ENCODE measurements at regions not wholly inside any gene's neighbourhood (a gene's known extent, or its start where the extent isn't known, plus 50 kb on each side); places are given as distances from the start of the nearest gene placed in this dataset.

GRCh38 chr1:117681093-117681900 lies 75.4 kb downstream of the TENT5C start (continued):
- TF ChIP-seq ZNF532 (CRISPR knock-in tag; IDR thresholded peaks at IDR 0.05; ENCODE audit: borderline replicate concordance): no peak
- no peak for TF ChIP-seq ZSCAN18 (CRISPR knock-in tag; IDR thresholded peaks at IDR 0.05)
- TF ChIP-seq USF1 (CRISPR knock-in tag; IDR thresholded peaks at IDR 0.05): no peak
- no peak for TF ChIP-seq ZNF423 (CRISPR knock-in tag; IDR thresholded peaks at IDR 0.05)
- no peak for TF ChIP-seq GRHL2 (CRISPR knock-in tag; IDR thresholded peaks at IDR 0.05; ENCODE audit: insufficient replicate concordance, severe bottlenecking)
- TF ChIP-seq NR2C2 (CRISPR knock-in tag; IDR thresholded peaks at IDR 0.05): no peak
- TF ChIP-seq ATF6 (CRISPR knock-in tag; IDR thresholded peaks at IDR 0.05): no peak
- TF ChIP-seq SMAD4 (CRISPR knock-in tag; IDR thresholded peaks at IDR 0.05): no peak
- no peak for TF ChIP-seq ERG (CRISPR knock-in tag; IDR thresholded peaks at IDR 0.05)
- no peak for TF ChIP-seq NFATC4 (CRISPR knock-in tag; IDR thresholded peaks at IDR 0.05)
- TF ChIP-seq TEAD1 (CRISPR knock-in tag; IDR thresholded peaks at IDR 0.05): no peak
- TF ChIP-seq TP53 (CRISPR knock-in tag; IDR thresholded peaks at IDR 0.05): no peak
- TF ChIP-seq ZNF121 (CRISPR knock-in tag; IDR thresholded peaks at IDR 0.05): no peak
- TF ChIP-seq SOX15 (CRISPR knock-in tag; IDR thresholded peaks at IDR 0.05): no peak

- H3K4me1 Mint-ChIP-seq: peaks cover 3% of the 10 kb centered on the region; the same call in 1 of the 2 replicates
- no peaks in the 10 kb centered on the region for H3K36me3 Mint-ChIP-seq
- no peaks in the 10 kb centered on the region for H3K27me3 Mint-ChIP-seq (ENCODE audit: low read depth)
- ChIA-PET CTCF (interaction anchor here (1.0 to 2.9 kb wide), 4 partner anchors 9 to 147 kb away, joined by 3 to 12 read pairs (median 6); no protein-coding TSS in a partner anchor), POLR2A (no interaction called here)
- H3K4me3 Mint-ChIP-seq: no peak overlapping the region
- H3K9me3 Mint-ChIP-seq: no peaks in the 10 kb centered on the region
- DNase-seq (ENCODE audit: low spot score): no peak
- no peak overlapping the region for H3K27ac Mint-ChIP-seq
- ATAC-seq: no peak
- TF ChIP-seq FOXK1 (CRISPR knock-in tag; IDR thresholded peaks at IDR 0.05) (no peak), ELF4 (CRISPR knock-in tag; IDR thresholded peaks at IDR 0.05; ENCODE audit: low read depth) (no peak), ZNF425 (CRISPR knock-in tag; conservative IDR thresholded peaks at IDR 0.05) (no peak), ZNF416 (CRISPR knock-in tag; IDR thresholded peaks at IDR 0.05) (no peak), NFATC4 (CRISPR knock-in tag; IDR thresholded peaks at IDR 0.05) (no peak), SP1 (CRISPR knock-in tag; conservative IDR thresholded peaks at IDR 0.05) (no peak), ESRRA (CRISPR knock-in tag; IDR thresholded peaks at IDR 0.05; ENCODE audit: borderline replicate concordance) (no peak), ZNF317 (CRISPR knock-in tag; IDR thresholded peaks at IDR 0.05; ENCODE audit: borderline replicate concordance, low read depth) (no peak), GTF2I (CRISPR knock-in tag; conservative IDR thresholded peaks at IDR 0.05) (no peak), KAT7 (CRISPR knock-in tag; IDR thresholded peaks at IDR 0.05; ENCODE audit: borderline replicate concordance) (no peak)
These were observed 76.0 kb downstream of the TENT5C start for GRCh38 chr1:117681901-117682250.

Data from WTC11 (cell line).